NCI-H526 treated with DMSO at 0.1 percent for 48 hours (cell line): ENCODE measurements at regions not wholly inside any gene's neighbourhood (a gene's known extent, or its start where the extent isn't known, plus 50 kb on each side); places are given as distances from the start of the nearest gene placed in this dataset.
"Not testable (repeated sequence)": the region's sequence is repeated elsewhere in the genome, so short reads cannot be mapped to it uniquely, and the experiment has no call there.

ENCODE experiments used
- DNase-seq: peaks from one replicate; lab custom pipeline; 2025; lab: John Stamatoyannopoulos, UW

- DNase-seq, result no peak
Measured at GRCh38 chr4:114034189-114034588, 54.7 kb upstream of the ARSJ start.

GRCh38 chr4:114036426-114036825, 57.0 kb upstream of the ARSJ start:
- DNase-seq, result no peak

GRCh38 chr4:114036864-114037263, 57.4 kb upstream of the ARSJ start:
- DNase-seq, result no peak

GRCh38 chr4:114037988-114038387, 58.5 kb upstream of the ARSJ start:
- no peak for DNase-seq

GRCh38 chr4:114038762-114039387, 59.4 kb upstream of the ARSJ start:
- no peak for DNase-seq

GRCh38 chr4:114040319-114041116, 61.1 kb upstream of the ARSJ start:
- no peak for DNase-seq

GRCh38 chr4:114041117-114041475, 61.6 kb upstream of the ARSJ start:
- DNase-seq, result no peak

- DNase-seq, result no peak
Measured at GRCh38 chr4:114043116-114043515, 63.7 kb upstream of the ARSJ start.

GRCh38 chr4:114044351-114044750, 64.9 kb upstream of the ARSJ start:
- DNase-seq, result not testable (repeated sequence)

- peak; percentile 23 for DNase-seq
Measured at GRCh38 chr4:114046331-114046730, 66.9 kb upstream of the ARSJ start.

- not testable (repeated sequence) for DNase-seq
Measured at GRCh38 chr4:114048154-114048553, 68.7 kb upstream of the ARSJ start.

- DNase-seq, result no peak
Measured at GRCh38 chr4:114052227-114052626, 72.8 kb upstream of the ARSJ start.

GRCh38 chr4:114056599-114056998, 77.2 kb upstream of the ARSJ start:
- no peak for DNase-seq

GRCh38 chr4:114057746-114058145, 78.3 kb upstream of the ARSJ start:
- DNase-seq, result no peak

- DNase-seq, result no peak
Measured at GRCh38 chr4:114062499-114062898, 83.1 kb upstream of the ARSJ start.

- DNase-seq, result no peak
Measured at GRCh38 chr4:114072781-114073180, 93.3 kb upstream of the ARSJ start.

- no peak for DNase-seq
Measured at GRCh38 chr4:114076899-114077570, 97.6 kb upstream of the ARSJ start.

- no peak for DNase-seq
Measured at GRCh38 chr4:114077610-114078009, 98.2 kb upstream of the ARSJ start.

GRCh38 chr4:114078636-114079035, 99.2 kb upstream of the ARSJ start:
- no peak for DNase-seq

GRCh38 chr4:114081783-114082182, 102.3 kb upstream of the ARSJ start:
- DNase-seq, result no peak

GRCh38 chr4:114082348-114082747, 102.9 kb upstream of the ARSJ start:
- no peak for DNase-seq

- DNase-seq, result no peak
Measured at GRCh38 chr4:114085611-114086345, 106.3 kb upstream of the ARSJ start.
